Fibroblast of skin of back (primary cell): ENCODE measurements at regions not wholly inside any gene's neighbourhood (a gene's known extent, or its start where the extent isn't known, plus 50 kb on each side); places are given as distances from the start of the nearest gene placed in this dataset.
A peak's percentile ranks its signal among the peaks of the same experiment; 100 is the strongest.

Experiments used
- DNase-seq: peaks from one replicate; pipeline ENCODE4 v3.0.0-alpha.2; 2013

GRCh38 chr2:34037886-34038285 lies 438.8 kb upstream of the FAM98A start:
- no peak for DNase-seq

GRCh38 chr2:34037157-34037556 lies 438.1 kb upstream of the FAM98A start:
- DNase-seq = no peak

- DNase-seq = no peak
These were observed 432.0 kb upstream of the FAM98A start for GRCh38 chr2:34031097-34031496.

- no peak for DNase-seq
These were observed 431.2 kb upstream of the FAM98A start for GRCh38 chr2:34030273-34030672.

GRCh38 chr2:34029073-34029472 lies 430.0 kb upstream of the FAM98A start:
- no peak for DNase-seq

GRCh38 chr2:34025196-34025595 lies 426.1 kb upstream of the FAM98A start:
- DNase-seq = no peak

GRCh38 chr2:34012715-34013302 lies 413.7 kb upstream of the FAM98A start:
- DNase-seq = peak; percentile 52

GRCh38 chr2:34011684-34012083 lies 412.6 kb upstream of the FAM98A start:
- no peak for DNase-seq

- DNase-seq = no peak
These were observed 406.8 kb upstream of the FAM98A start for GRCh38 chr2:34005901-34006300.

- DNase-seq = no peak
These were observed 405.8 kb upstream of the FAM98A start for GRCh38 chr2:34004936-34005335.

GRCh38 chr2:34003795-34004194 lies 404.7 kb upstream of the FAM98A start:
- no peak for DNase-seq

GRCh38 chr2:34001557-34001956 lies 402.5 kb upstream of the FAM98A start:
- DNase-seq = no peak

- DNase-seq = no peak
These were observed 385.0 kb upstream of the FAM98A start for GRCh38 chr2:33984131-33984530.

GRCh38 chr2:33978471-33978870 lies 379.4 kb upstream of the FAM98A start:
- no peak for DNase-seq

GRCh38 chr2:33975498-33975897 lies 376.4 kb upstream of the FAM98A start:
- DNase-seq = no peak

GRCh38 chr2:33967103-33967502 lies 368.0 kb upstream of the FAM98A start:
- no peak for DNase-seq

GRCh38 chr2:33958591-33958990 lies 359.5 kb upstream of the FAM98A start:
- no peak for DNase-seq

GRCh38 chr2:33949371-33949770 lies 350.3 kb upstream of the FAM98A start:
- no peak for DNase-seq

- no peak for DNase-seq
These were observed 347.1 kb upstream of the FAM98A start for GRCh38 chr2:33946193-33946592.

- DNase-seq = no peak
These were observed 334.1 kb upstream of the FAM98A start for GRCh38 chr2:33933203-33933602.

GRCh38 chr2:33931164-33931563 lies 332.1 kb upstream of the FAM98A start:
- no peak for DNase-seq

GRCh38 chr2:33929467-33929866 lies 330.4 kb upstream of the FAM98A start:
- no peak for DNase-seq

- no peak for DNase-seq
These were observed 328.7 kb upstream of the FAM98A start for GRCh38 chr2:33927756-33928155.

GRCh38 chr2:33925311-33925710 lies 326.2 kb upstream of the FAM98A start:
- DNase-seq = no peak

GRCh38 chr2:33924586-33925169 lies 325.6 kb upstream of the FAM98A start:
- DNase-seq = no peak
